Peyer's patch (tissue), 4 donors: ENCODE measurements at regions not wholly inside any gene's neighbourhood (a gene's known extent, or its start where the extent isn't known, plus 50 kb on each side); places are given as distances from the start of the nearest gene placed in this dataset.

Experiments
- CTCF ChIP-seq, 6 experiments: fragments of 450-650 bp in 4 of 6; fragments of 200-600 bp in 2 of 6; sonication (generic) in 1 of 6; IDR thresholded peaks; one replicate each; pipeline ENCODE4 v1.5.1; 2017 to 2019; ENCODE audit warnings: antibody characterized with exemption in 6 of 6, mild to moderate bottlenecking in 3 of 6, moderate library complexity in 1 of 6
- POLR2A ChIP-seq, 2 donors: fragments of 450-650 bp; IDR thresholded peaks; one replicate each; pipeline ENCODE4 v1.5.1; 2017; ENCODE audit warnings: antibody characterized with exemption in 2 of 2, mild to moderate bottlenecking in 2 of 2, moderate library complexity in 2 of 2

DNA sequence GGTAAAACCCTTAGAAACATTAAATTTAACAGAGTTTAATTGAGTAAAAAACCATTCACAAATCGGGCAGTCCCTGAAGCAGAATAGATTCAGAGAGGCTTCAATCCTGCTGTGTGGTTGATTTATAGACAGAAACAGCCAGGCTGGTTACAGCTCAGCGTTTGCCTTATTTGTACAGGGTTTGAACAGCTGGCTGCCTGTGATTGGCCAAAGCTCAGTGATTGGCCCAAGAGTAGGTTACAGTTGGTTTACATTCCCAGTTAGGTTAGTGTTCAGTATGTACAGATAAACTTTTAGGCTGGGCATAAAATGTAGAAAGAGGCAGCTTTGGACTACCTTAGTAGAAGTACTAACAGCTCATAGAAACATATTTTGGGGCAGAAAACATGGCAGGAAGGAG lies 210.4 kb upstream of the ELAC2 start:
- TF ChIP-seq CTCF (IDR thresholded peaks at IDR 0.05): no peak
- no peak for TF ChIP-seq POLR2A (IDR thresholded peaks at IDR 0.05)
